Testis (tissue), 2 donors: ENCODE measurements at regions not wholly inside any gene's neighbourhood (a gene's known extent, or its start where the extent isn't known, plus 50 kb on each side); places are given as distances from the start of the nearest gene placed in this dataset.

ENCODE experiments used
- DNase-seq: peaks from one replicate; pipeline ENCODE4 v3.0.0-alpha.2; 2019
- H3K27ac ChIP-seq, 2 donors: fragments of 200-600 bp; sonication (generic); one replicate each; pipeline ENCODE4 v1.5.1; 2019
- H3K27me3 ChIP-seq: fragments of 200-600 bp; sonication (generic); one replicate; pipeline ENCODE4 v1.5.1; 2019
- H3K36me3 ChIP-seq: fragments of 200-600 bp; sonication (generic); one replicate; pipeline ENCODE4 v1.5.1; 2017; ENCODE audit warnings: low read depth; ENCODE audit errors: missing control alignments
- H3K4me1 ChIP-seq: fragments of 200-600 bp; sonication (generic); one replicate; pipeline ENCODE4 v1.5.1; 2019
- H3K4me3 ChIP-seq, 2 donors: fragments of 200-600 bp; sonication (generic); one replicate each; pipeline ENCODE4 v1.5.1; 2017 to 2019
- H3K9me3 ChIP-seq: fragments of 200-600 bp; sonication (generic); one replicate; pipeline ENCODE4 v1.5.1; 2017
- CTCF ChIP-seq, 3 experiments: fragments of 450-650 bp in 2 of 3; fragments of 200-600 bp in 1 of 3; sonication (generic) in 1 of 3; IDR thresholded peaks; one replicate each; pipeline ENCODE4 v1.5.1; 2016 to 2019; ENCODE audit warnings: antibody characterized with exemption in 3 of 3, mild to moderate bottlenecking in 2 of 3, moderate library complexity in 1 of 3
- POLR2A ChIP-seq: fragments of 450-650 bp; IDR thresholded peaks from one replicate; pipeline ENCODE4 v1.6.1; 2017; ENCODE audit warnings: antibody characterized with exemption, mild to moderate bottlenecking, moderate library complexity
- WGBS, 2 donors: methylation state at CpG; one replicate each; pipeline ENCODE4 v1.1.5; 2018; 5-methylcytosine and 5-hydroxymethylcytosine counted together
- intact Hi-C: fragments of 100-400 bp; cut with DNase I; formaldehyde crosslinking; loops from one replicate; pipeline ENCODE4 v1.15.1; 2023; ENCODE audit warnings: low total_unique reads

GRCh38 chr10:85032981-85033380, 704.6 kb downstream of the CCSER2 start:
- WGBS, 2 donors, result 60 to 83% methylated on average over 1 of the region's 1 CpG
- intact Hi-C loops, result no loop called here
- Histone ChIP-seq H3K4me1 (no peaks in the 10 kb centered on the region), H3K9me3 (no peaks in the 10 kb centered on the region), H3K27me3 (no peaks in the 10 kb centered on the region), H3K4me3 (no peak overlapping the region), H3K36me3 (no peaks in the 10 kb centered on the region), H3K27ac (no peak overlapping the region)
- no peak for DNase-seq
- TF ChIP-seq POLR2A, result no peak
- TF ChIP-seq CTCF (IDR thresholded peaks at IDR 0.05), result no peak

GRCh38 chr10:85036661-85037060, 708.3 kb downstream of the CCSER2 start:
- Histone ChIP-seq H3K4me1 (no peaks in the 10 kb centered on the region), H3K9me3 (no peaks in the 10 kb centered on the region), H3K27ac (no peak overlapping the region), H3K36me3 (no peaks in the 10 kb centered on the region), H3K4me3 (no peak overlapping the region), H3K27me3 (no peaks in the 10 kb centered on the region)
- no peak for DNase-seq
- WGBS, 2 donors, result 81 to 84% methylated on average over 3 of the region's 3 CpGs
- intact Hi-C loops, result no loop called here
- TF ChIP-seq CTCF (IDR thresholded peaks at IDR 0.05) (no peak), POLR2A (no peak)

GRCh38 chr10:85039311-85039710, 710.9 kb downstream of the CCSER2 start:
- Histone ChIP-seq H3K36me3 (no peaks in the 10 kb centered on the region), H3K4me3 (no peak overlapping the region), H3K9me3 (no peaks in the 10 kb centered on the region), H3K27me3 (no peaks in the 10 kb centered on the region), H3K4me1 (no peaks in the 10 kb centered on the region), H3K27ac (no peak overlapping the region)
- TF ChIP-seq POLR2A (no peak), CTCF (IDR thresholded peaks at IDR 0.05) (no peak)
- intact Hi-C loops, result no loop called here
- DNase-seq, result no peak
- WGBS, 2 donors, result 67 to 89% methylated on average over 1 of the region's 1 CpG

- Histone ChIP-seq H3K4me3 (no peak overlapping the region), H3K4me1 (no peaks in the 10 kb centered on the region), H3K27ac (no peak overlapping the region), H3K27me3 (no peaks in the 10 kb centered on the region), H3K9me3 (no peaks in the 10 kb centered on the region), H3K36me3 (no peaks in the 10 kb centered on the region)
- intact Hi-C loops, result no loop called here
- no peak for DNase-seq
- no peak for TF ChIP-seq CTCF (IDR thresholded peaks at IDR 0.05)
- no peak for TF ChIP-seq POLR2A
- WGBS, 2 donors, result 74 to 75% methylated on average over 5 of the region's 5 CpGs
These were observed 714.8 kb downstream of the CCSER2 start for GRCh38 chr10:85043207-85043606.

GRCh38 chr10:85045046-85045445, 716.7 kb downstream of the CCSER2 start:
- Histone ChIP-seq H3K4me3 (no peak overlapping the region), H3K27ac (no peak overlapping the region), H3K27me3 (no peaks in the 10 kb centered on the region), H3K9me3 (no peaks in the 10 kb centered on the region), H3K4me1 (no peaks in the 10 kb centered on the region), H3K36me3 (no peaks in the 10 kb centered on the region)
- DNase-seq, result no peak
- WGBS, 2 donors, result 54 to 69% methylated on average over 2 of the region's 2 CpGs
- TF ChIP-seq CTCF (IDR thresholded peaks at IDR 0.05), result no peak
- TF ChIP-seq POLR2A, result no peak
- intact Hi-C loops, result no loop called here
